ENCODE measurements at regions not wholly inside any gene's neighbourhood (a gene's known extent, or its start where the extent isn't known, plus 50 kb on each side); places are given as distances from the start of the nearest gene placed in this dataset.
"Not testable (repeated sequence)": the region's sequence is repeated elsewhere in the genome, so short reads cannot be mapped to it uniquely, and the experiment has no call there.

GRCh38 chr17:70947215-70947614 lies 777.9 kb downstream of the KCNJ2 start:
- Histone ChIP-seq H3K9me3 (ENCODE audit: low read length) (no peaks in the 10 kb centered on the region), H4K20me1 (ENCODE audit: insufficient read depth, low read length) (no peaks in the 10 kb centered on the region), H3K4me3 (ENCODE audit: low read depth, low read length, poor library complexity, severe bottlenecking) (no peak overlapping the region), H3K36me3 (ENCODE audit: insufficient read depth, low read length) (no peaks in the 10 kb centered on the region), H3K4me1 (ENCODE audit: insufficient read depth, low read length, severe bottlenecking) (no peaks in the 10 kb centered on the region), H3F3A (ENCODE audit: insufficient read depth, low read length) (no peaks in the 10 kb centered on the region), H3K9me2 (ENCODE audit: low read depth, low read length) (no peaks in the 10 kb centered on the region), H3K9ac (ENCODE audit: low read length) (no peak overlapping the region), H2AFZ (ENCODE audit: low read length) (no peak overlapping the region), H3K79me2 (ENCODE audit: insufficient read depth, low read length) (no peaks in the 10 kb centered on the region), H3K4me2 (ENCODE audit: low read length) (no peak overlapping the region), H3K27ac (ENCODE audit: low read depth, low read length, poor library complexity, severe bottlenecking) (no peak overlapping the region), H3K27me3 (ENCODE audit: insufficient read depth, low read length) (no peaks in the 10 kb centered on the region)
- TF ChIP-seq CTCF (IDR thresholded peaks at IDR 0.05; ENCODE audit: low read length) = no peak
- no peak for TF ChIP-seq EZH2 (IDR thresholded peaks at IDR 0.05; ENCODE audit: borderline replicate concordance, low read length)

- no peak for TF ChIP-seq EZH2 (IDR thresholded peaks at IDR 0.05; ENCODE audit: borderline replicate concordance, low read length)
- no peak for TF ChIP-seq CTCF (IDR thresholded peaks at IDR 0.05; ENCODE audit: low read length)
- Histone ChIP-seq H3K79me2 (ENCODE audit: insufficient read depth, low read length) (no peaks in the 10 kb centered on the region), H2AFZ (ENCODE audit: low read length) (no peak overlapping the region), H3K27me3 (ENCODE audit: insufficient read depth, low read length) (no peaks in the 10 kb centered on the region), H3K4me2 (ENCODE audit: low read length) (no peak overlapping the region), H3K4me1 (ENCODE audit: insufficient read depth, low read length, severe bottlenecking) (no peaks in the 10 kb centered on the region), H3K9me2 (ENCODE audit: low read depth, low read length) (no peaks in the 10 kb centered on the region), H3K9ac (ENCODE audit: low read length) (no peak overlapping the region), H3K36me3 (ENCODE audit: insufficient read depth, low read length) (no peaks in the 10 kb centered on the region), H3K9me3 (ENCODE audit: low read length) (no peaks in the 10 kb centered on the region), H3F3A (ENCODE audit: insufficient read depth, low read length) (no peaks in the 10 kb centered on the region), H4K20me1 (ENCODE audit: insufficient read depth, low read length) (no peaks in the 10 kb centered on the region), H3K4me3 (ENCODE audit: low read depth, low read length, poor library complexity, severe bottlenecking) (no peak overlapping the region), H3K27ac (ENCODE audit: low read depth, low read length, poor library complexity, severe bottlenecking) (no peak overlapping the region)
Measured at GRCh38 chr17:70947636-70948565, 778.6 kb downstream of the KCNJ2 start.

GRCh38 chr17:70953140-70953539 lies 783.8 kb downstream of the KCNJ2 start:
- not testable (repeated sequence) for H3K9me3 ChIP-seq (ENCODE audit: low read length); H2AFZ ChIP-seq (ENCODE audit: low read length); H3K9ac ChIP-seq (ENCODE audit: low read length); H3K36me3 ChIP-seq (ENCODE audit: insufficient read depth, low read length); H3K27me3 ChIP-seq (ENCODE audit: insufficient read depth, low read length); H3K79me2 ChIP-seq (ENCODE audit: insufficient read depth, low read length); H3K9me2 ChIP-seq (ENCODE audit: low read depth, low read length); H3K4me3 ChIP-seq (ENCODE audit: low read depth, low read length, poor library complexity, severe bottlenecking); H3K27ac ChIP-seq (ENCODE audit: low read depth, low read length, poor library complexity, severe bottlenecking); H4K20me1 ChIP-seq (ENCODE audit: insufficient read depth, low read length); H3K4me2 ChIP-seq (ENCODE audit: low read length); H3K4me1 ChIP-seq (ENCODE audit: insufficient read depth, low read length, severe bottlenecking); H3F3A ChIP-seq (ENCODE audit: insufficient read depth, low read length)

GRCh38 chr17:70955441-70955840 lies 786.1 kb downstream of the KCNJ2 start:
- no peaks in the 10 kb centered on the region for H4K20me1 ChIP-seq (ENCODE audit: insufficient read depth, low read length)
- H3K9me3 ChIP-seq (ENCODE audit: low read length) = no peaks in the 10 kb centered on the region
- no peak for TF ChIP-seq CTCF (IDR thresholded peaks at IDR 0.05; ENCODE audit: low read length)
- TF ChIP-seq EZH2 (IDR thresholded peaks at IDR 0.05; ENCODE audit: borderline replicate concordance, low read length) = no peak
- no peaks in the 10 kb centered on the region for H3K9me2 ChIP-seq (ENCODE audit: low read depth, low read length)
- H2AFZ ChIP-seq (ENCODE audit: low read length) = no peak overlapping the region
- no peaks in the 10 kb centered on the region for H3K27me3 ChIP-seq (ENCODE audit: insufficient read depth, low read length)
- H3K27ac ChIP-seq (ENCODE audit: low read depth, low read length, poor library complexity, severe bottlenecking) = no peak overlapping the region
- no peaks in the 10 kb centered on the region for H3K36me3 ChIP-seq (ENCODE audit: insufficient read depth, low read length)
- H3K4me1 ChIP-seq (ENCODE audit: insufficient read depth, low read length, severe bottlenecking) = no peaks in the 10 kb centered on the region
- no peak overlapping the region for H3K4me2 ChIP-seq (ENCODE audit: low read length)
- no peaks in the 10 kb centered on the region for H3F3A ChIP-seq (ENCODE audit: insufficient read depth, low read length)
- no peaks in the 10 kb centered on the region for H3K79me2 ChIP-seq (ENCODE audit: insufficient read depth, low read length)
- H3K4me3 ChIP-seq (ENCODE audit: low read depth, low read length, poor library complexity, severe bottlenecking) = no peak overlapping the region
- no peak overlapping the region for H3K9ac ChIP-seq (ENCODE audit: low read length)

Data from OCI-LY1 (cell line).